Thoracic aorta (tissue), 2 donors: ENCODE measurements at regions not wholly inside any gene's neighbourhood (a gene's known extent, or its start where the extent isn't known, plus 50 kb on each side); places are given as distances from the start of the nearest gene placed in this dataset.

Experiments used
- ATAC-seq: fragments of 150-250 bp; one replicate; pipeline ENCODE4 v1.8.0; 2017; ENCODE audit warnings: low read depth; ENCODE audit not compliant: insufficient number of reproducible peaks, low FRiP score
- DNase-seq: peaks from one replicate; pipeline ENCODE4 v3.0.0-alpha.2; 2020; ENCODE audit warnings: low spot score
- H3K27ac ChIP-seq, 2 donors: fragments of 200-600 bp; sonication (generic); 1 replicate in 1 of 2; 2 replicates in 1 of 2; pipeline ENCODE4 v1.5.1; 2016; ENCODE audit warnings: mild to moderate bottlenecking in 2 of 2, moderate library complexity in 2 of 2
- H3K27me3 ChIP-seq: fragments of 200-600 bp; sonication (generic); replicated peaks from 2 replicates; pipeline ENCODE4 v1.6.0; 2016; ENCODE audit warnings: mild to moderate bottlenecking; ENCODE audit not compliant: insufficient read depth
- H3K36me3 ChIP-seq: fragments of 200-600 bp; sonication (generic); one replicate; pipeline ENCODE4 v1.5.1; 2016
- H3K4me1 ChIP-seq, 2 donors: fragments of 200-600 bp; sonication (generic); 1 replicate in 1 of 2; 2 replicates in 1 of 2; pipeline versions ENCODE4 v1.5.1 to v1.6.0; 2016; ENCODE audit warnings: low read depth in 2 of 2, mild to moderate bottlenecking in 1 of 2; ENCODE audit not compliant: control insufficient read depth in 1 of 2
- H3K4me3 ChIP-seq: fragments of 200-600 bp; sonication (generic); 2 replicates; pipeline ENCODE4 v1.5.1; 2016; ENCODE audit warnings: mild to moderate bottlenecking
- H3K9me3 ChIP-seq: fragments of 200-600 bp; sonication (generic); 2 replicates; pipeline ENCODE4 v1.5.1; 2016
- TF ChIP-seq, protein P1 (sequence below): fragments of 200-600 bp; sonication (generic); IDR thresholded peaks from one replicate; pipeline ENCODE4 v1.5.1; 2019; ENCODE audit warnings: antibody characterized with exemption

GRCh38 chr1:18547460-18547859, 66.7 kb downstream of the KLHDC7A start:
- Histone ChIP-seq H3K4me1 (no peaks in the 10 kb centered on the region), H3K4me3 (no peak overlapping the region), H3K27ac (no peak overlapping the region), H3K36me3 (no peaks in the 10 kb centered on the region), H3K27me3 (no peaks in the 10 kb centered on the region), H3K9me3 (peaks cover 5% of the 10 kb centered on the region)
- DNase-seq: no peak
- TF ChIP-seq, protein P1, sequence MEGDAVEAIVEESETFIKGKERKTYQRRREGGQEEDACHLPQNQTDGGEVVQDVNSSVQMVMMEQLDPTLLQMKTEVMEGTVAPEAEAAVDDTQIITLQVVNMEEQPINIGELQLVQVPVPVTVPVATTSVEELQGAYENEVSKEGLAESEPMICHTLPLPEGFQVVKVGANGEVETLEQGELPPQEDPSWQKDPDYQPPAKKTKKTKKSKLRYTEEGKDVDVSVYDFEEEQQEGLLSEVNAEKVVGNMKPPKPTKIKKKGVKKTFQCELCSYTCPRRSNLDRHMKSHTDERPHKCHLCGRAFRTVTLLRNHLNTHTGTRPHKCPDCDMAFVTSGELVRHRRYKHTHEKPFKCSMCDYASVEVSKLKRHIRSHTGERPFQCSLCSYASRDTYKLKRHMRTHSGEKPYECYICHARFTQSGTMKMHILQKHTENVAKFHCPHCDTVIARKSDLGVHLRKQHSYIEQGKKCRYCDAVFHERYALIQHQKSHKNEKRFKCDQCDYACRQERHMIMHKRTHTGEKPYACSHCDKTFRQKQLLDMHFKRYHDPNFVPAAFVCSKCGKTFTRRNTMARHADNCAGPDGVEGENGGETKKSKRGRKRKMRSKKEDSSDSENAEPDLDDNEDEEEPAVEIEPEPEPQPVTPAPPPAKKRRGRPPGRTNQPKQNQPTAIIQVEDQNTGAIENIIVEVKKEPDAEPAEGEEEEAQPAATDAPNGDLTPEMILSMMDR: no peak
- ATAC-seq: no peak

- H3K9me3 ChIP-seq: no peaks in the 10 kb centered on the region
- no peaks in the 10 kb centered on the region for H3K36me3 ChIP-seq
- ATAC-seq (no peak), DNase-seq (no peak)
- no peaks in the 10 kb centered on the region for H3K4me1 ChIP-seq
- H3K27me3 ChIP-seq: no peaks in the 10 kb centered on the region
- no peak overlapping the region for H3K4me3 ChIP-seq
- TF ChIP-seq, protein P1: no peak
- no peak overlapping the region for H3K27ac ChIP-seq
Measured at GRCh38 chr1:18548643-18549042, 67.9 kb downstream of the KLHDC7A start.

- H3K4me3 ChIP-seq: no peak overlapping the region
- ATAC-seq (no peak), DNase-seq (no peak)
- H3K9me3 ChIP-seq: no peaks in the 10 kb centered on the region
- no peaks in the 10 kb centered on the region for H3K36me3 ChIP-seq
- no peak overlapping the region for H3K27ac ChIP-seq
- H3K27me3 ChIP-seq: no peaks in the 10 kb centered on the region
- TF ChIP-seq, protein P1: no peak
- H3K4me1 ChIP-seq: no peaks in the 10 kb centered on the region
Measured at GRCh38 chr1:18549106-18549505, 68.4 kb downstream of the KLHDC7A start.

GRCh38 chr1:18549906-18550305, 69.2 kb downstream of the KLHDC7A start:
- Histone ChIP-seq H3K27me3 (no peaks in the 10 kb centered on the region), H3K36me3 (no peaks in the 10 kb centered on the region), H3K9me3 (no peaks in the 10 kb centered on the region), H3K27ac (no peak overlapping the region), H3K4me3 (no peak overlapping the region), H3K4me1 (no peaks in the 10 kb centered on the region)
- TF ChIP-seq, protein P1: no peak
- ATAC-seq: no peak
- DNase-seq: no peak

GRCh38 chr1:18552631-18553030, 71.9 kb downstream of the KLHDC7A start:
- no peak for DNase-seq
- Histone ChIP-seq H3K4me3 (no peak overlapping the region), H3K36me3 (no peaks in the 10 kb centered on the region), H3K9me3 (no peaks in the 10 kb centered on the region), H3K27ac (no peak overlapping the region), H3K4me1 (no peaks in the 10 kb centered on the region), H3K27me3 (no peaks in the 10 kb centered on the region)
- ATAC-seq: no peak
- TF ChIP-seq, protein P1: no peak
